ENCODE measurements at regions not wholly inside any gene's neighbourhood (a gene's known extent, or its start where the extent isn't known, plus 50 kb on each side); places are given as distances from the start of the nearest gene placed in this dataset.

DNA sequence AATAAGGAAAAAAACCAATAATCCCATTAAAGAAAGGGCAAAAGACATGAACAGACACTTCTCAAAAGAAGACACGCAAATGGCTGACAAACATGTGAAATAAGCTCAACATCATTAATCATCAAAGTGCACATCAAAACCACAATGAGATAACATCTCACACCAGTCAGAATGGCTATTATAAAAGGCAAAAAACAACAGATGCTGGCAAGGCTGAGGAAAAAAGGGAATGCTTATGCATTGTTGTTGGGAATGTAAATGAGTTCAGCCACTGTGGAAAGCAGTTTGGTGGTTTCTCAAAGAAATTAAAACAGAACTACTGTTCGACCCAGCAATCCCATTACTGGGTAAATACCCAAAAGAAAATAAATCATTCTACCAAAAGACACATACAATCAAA is 285.6 kb downstream of the NR4A2 start:
- Histone ChIP-seq H3K4me3 (ENCODE audit: low read depth, low read length) (no peak overlapping the region), H3K4me1 (ENCODE audit: control insufficient read depth, insufficient read depth, low read length) (peaks cover 9% of the 10 kb centered on the region; the same call in 1 of the 2 replicates), H3K9me3 (ENCODE audit: control insufficient read depth, insufficient read depth, low read depth, low read length) (no peaks in the 10 kb centered on the region), H3K27ac (ENCODE audit: low read depth, low read length) (no peak overlapping the region), H3K27me3 (ENCODE audit: control insufficient read depth, insufficient read depth, low read length) (no peaks in the 10 kb centered on the region), H3K9ac (ENCODE audit: low read length) (no peak overlapping the region), H3K36me3 (ENCODE audit: control insufficient read depth, insufficient read depth, low read length) (no peaks in the 10 kb centered on the region)

DNA sequence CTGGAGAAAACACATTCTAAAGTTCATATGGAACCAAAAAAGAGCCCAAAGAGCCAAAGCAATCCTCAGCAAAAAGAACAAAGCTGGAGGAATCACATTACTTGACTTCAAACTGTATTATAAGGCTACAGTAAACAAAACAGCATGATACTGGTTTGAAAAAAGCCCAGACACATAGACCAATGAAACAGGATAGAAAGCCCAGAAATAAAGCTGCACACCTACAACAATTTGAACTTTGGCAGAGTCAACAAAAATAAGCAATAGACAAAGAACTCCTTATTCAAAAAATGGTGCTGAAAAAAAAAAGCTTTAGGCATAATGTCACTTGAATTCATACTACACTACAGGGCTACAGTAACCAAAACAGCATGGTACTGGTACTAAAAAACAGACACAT is 289.6 kb downstream of the NR4A2 start:
- H3K4me3 ChIP-seq (ENCODE audit: low read depth, low read length), result no peak overlapping the region
- H3K27ac ChIP-seq (ENCODE audit: low read depth, low read length), result no peak overlapping the region
- peaks cover 11% of the 10 kb centered on the region for H3K4me1 ChIP-seq (ENCODE audit: control insufficient read depth, insufficient read depth, low read length)
- no peaks in the 10 kb centered on the region for H3K9me3 ChIP-seq (ENCODE audit: control insufficient read depth, insufficient read depth, low read depth, low read length)
- no peak overlapping the region for H3K9ac ChIP-seq (ENCODE audit: low read length)
- no peaks in the 10 kb centered on the region for H3K36me3 ChIP-seq (ENCODE audit: control insufficient read depth, insufficient read depth, low read length)
- H3K27me3 ChIP-seq (ENCODE audit: control insufficient read depth, insufficient read depth, low read length), result no peaks in the 10 kb centered on the region

DNA sequence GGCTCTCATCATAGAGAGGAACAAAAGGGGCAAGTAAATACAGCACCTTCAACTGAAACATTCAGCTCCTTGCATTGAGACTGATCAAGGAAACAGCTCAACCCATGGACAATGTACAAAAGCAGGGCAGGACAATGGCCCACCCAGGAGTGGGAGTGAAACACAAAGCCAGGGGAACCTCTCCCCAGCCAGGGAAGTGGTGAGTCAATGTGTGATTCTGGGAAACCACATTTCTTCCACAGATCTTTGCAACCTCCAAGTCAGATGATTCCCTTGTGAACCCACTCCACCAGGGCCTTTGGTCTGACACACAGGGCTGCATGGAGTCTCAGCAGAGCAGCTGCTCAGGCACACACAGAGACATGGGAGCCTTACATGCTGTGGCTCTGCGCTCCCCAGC is 294.5 kb downstream of the NR4A2 start:
- H3K4me3 ChIP-seq (ENCODE audit: low read depth, low read length), result no peak overlapping the region
- H3K36me3 ChIP-seq (ENCODE audit: control insufficient read depth, insufficient read depth, low read length), result no peaks in the 10 kb centered on the region
- no peak overlapping the region for H3K9ac ChIP-seq (ENCODE audit: low read length)
- no peaks in the 10 kb centered on the region for H3K9me3 ChIP-seq (ENCODE audit: control insufficient read depth, insufficient read depth, low read depth, low read length)
- H3K27ac ChIP-seq (ENCODE audit: low read depth, low read length), result no peak overlapping the region
- no peaks in the 10 kb centered on the region for H3K27me3 ChIP-seq (ENCODE audit: control insufficient read depth, insufficient read depth, low read length)
- peaks cover 3% of the 10 kb centered on the region; the same call in 1 of the 2 replicates for H3K4me1 ChIP-seq (ENCODE audit: control insufficient read depth, insufficient read depth, low read length)

DNA sequence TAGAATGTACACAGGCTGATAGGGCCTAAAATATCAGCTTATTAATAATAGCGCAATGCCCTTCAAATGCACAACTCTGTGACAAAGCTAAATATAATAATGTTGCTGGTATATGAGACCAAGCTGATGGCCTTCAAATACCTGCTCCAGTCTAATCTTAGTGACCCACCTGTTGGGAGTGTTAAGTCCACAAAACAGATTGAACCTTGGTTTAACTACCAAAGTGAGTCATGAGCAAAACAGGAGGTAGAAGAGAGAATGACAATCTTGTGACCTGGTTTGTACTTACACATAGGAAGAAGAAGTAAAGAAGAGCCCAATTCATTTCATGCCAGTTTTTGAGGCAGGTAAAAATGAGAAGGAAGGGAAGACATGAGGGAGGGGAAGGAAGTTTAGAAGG is 295.0 kb downstream of the NR4A2 start:
- peaks cover 3% of the 10 kb centered on the region; the same call in 1 of the 2 replicates for H3K4me1 ChIP-seq (ENCODE audit: control insufficient read depth, insufficient read depth, low read length)
- H3K36me3 ChIP-seq (ENCODE audit: control insufficient read depth, insufficient read depth, low read length), result no peaks in the 10 kb centered on the region
- H3K27ac ChIP-seq (ENCODE audit: low read depth, low read length), result no peak overlapping the region
- no peaks in the 10 kb centered on the region for H3K9me3 ChIP-seq (ENCODE audit: control insufficient read depth, insufficient read depth, low read depth, low read length)
- H3K27me3 ChIP-seq (ENCODE audit: control insufficient read depth, insufficient read depth, low read length), result no peaks in the 10 kb centered on the region
- H3K4me3 ChIP-seq (ENCODE audit: low read depth, low read length), result no peak overlapping the region
- no peak overlapping the region for H3K9ac ChIP-seq (ENCODE audit: low read length)

DNA sequence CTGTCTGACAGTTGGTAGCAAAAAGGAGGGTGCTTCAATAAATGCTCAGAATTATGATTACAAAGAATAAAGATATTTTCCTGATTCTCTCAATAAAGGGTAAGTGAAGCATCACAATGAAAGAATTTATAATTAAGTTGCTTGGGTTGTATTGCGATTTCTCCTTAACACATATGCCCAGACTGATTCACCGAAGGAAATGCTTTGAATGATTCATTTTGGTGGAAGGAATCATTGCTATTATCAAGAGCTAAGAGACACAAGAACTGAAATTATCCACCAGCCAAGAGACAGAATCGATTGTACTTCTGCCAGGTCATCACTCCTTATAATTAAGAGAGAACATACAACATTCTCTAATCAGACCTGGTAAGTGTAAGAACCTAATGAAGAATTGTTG is 301.4 kb downstream of the NR4A2 start:
- no peak overlapping the region for H3K27ac ChIP-seq (ENCODE audit: low read depth, low read length)
- H3K4me3 ChIP-seq (ENCODE audit: low read depth, low read length), result no peak overlapping the region
- no peaks in the 10 kb centered on the region; the same call in 1 of the 2 replicates for H3K4me1 ChIP-seq (ENCODE audit: control insufficient read depth, insufficient read depth, low read length)

DNA sequence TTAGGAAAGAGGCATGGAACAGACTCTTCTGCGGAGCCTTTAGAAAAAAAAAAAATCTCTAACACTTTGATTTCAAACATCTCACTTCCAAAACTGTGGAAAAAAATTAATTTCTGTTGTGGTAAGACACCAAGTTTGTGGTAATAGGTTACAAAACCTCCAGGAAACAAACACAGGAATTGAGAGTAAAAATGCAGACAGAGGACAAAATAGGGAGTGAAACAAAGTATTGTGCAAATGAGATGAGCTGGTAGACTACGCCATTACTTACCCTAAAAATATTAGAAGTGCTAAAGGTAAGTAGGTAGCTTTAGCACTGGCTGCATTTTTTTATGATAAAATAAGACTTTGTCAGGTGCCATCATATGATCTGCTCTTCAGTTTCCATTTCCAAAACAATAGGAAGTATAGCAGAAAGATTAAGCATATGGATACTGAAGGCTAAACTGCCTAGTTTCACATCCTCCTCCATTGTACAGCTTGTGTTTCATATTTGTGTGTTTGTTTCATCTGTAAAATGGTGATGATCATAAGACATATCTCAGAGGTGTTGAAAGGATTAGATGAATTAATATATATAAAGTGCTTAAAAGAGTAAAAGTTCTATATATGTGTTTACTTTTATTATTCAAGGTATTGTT is 309.2 kb downstream of the NR4A2 start:
- H3K36me3 ChIP-seq (ENCODE audit: control insufficient read depth, insufficient read depth, low read length), result no peaks in the 10 kb centered on the region
- no peaks in the 10 kb centered on the region for H3K27me3 ChIP-seq (ENCODE audit: control insufficient read depth, insufficient read depth, low read length)
- H3K9me3 ChIP-seq (ENCODE audit: control insufficient read depth, insufficient read depth, low read depth, low read length), result no peaks in the 10 kb centered on the region
- no peak overlapping the region for H3K4me3 ChIP-seq (ENCODE audit: low read depth, low read length)
- peaks cover 9% of the 10 kb centered on the region for H3K4me1 ChIP-seq (ENCODE audit: control insufficient read depth, insufficient read depth, low read length)
- no peak overlapping the region for H3K9ac ChIP-seq (ENCODE audit: low read length)
- no peak overlapping the region for H3K27ac ChIP-seq (ENCODE audit: low read depth, low read length)

More for the DNA sequence above, 301.4 kb downstream of the NR4A2 start:
- no peaks in the 10 kb centered on the region for H3K27me3 ChIP-seq (ENCODE audit: control insufficient read depth, insufficient read depth, low read length)
- no peak overlapping the region for H3K9ac ChIP-seq (ENCODE audit: low read length)
- H3K9me3 ChIP-seq (ENCODE audit: control insufficient read depth, insufficient read depth, low read depth, low read length), result no peaks in the 10 kb centered on the region
- no peaks in the 10 kb centered on the region for H3K36me3 ChIP-seq (ENCODE audit: control insufficient read depth, insufficient read depth, low read length)

DNA sequence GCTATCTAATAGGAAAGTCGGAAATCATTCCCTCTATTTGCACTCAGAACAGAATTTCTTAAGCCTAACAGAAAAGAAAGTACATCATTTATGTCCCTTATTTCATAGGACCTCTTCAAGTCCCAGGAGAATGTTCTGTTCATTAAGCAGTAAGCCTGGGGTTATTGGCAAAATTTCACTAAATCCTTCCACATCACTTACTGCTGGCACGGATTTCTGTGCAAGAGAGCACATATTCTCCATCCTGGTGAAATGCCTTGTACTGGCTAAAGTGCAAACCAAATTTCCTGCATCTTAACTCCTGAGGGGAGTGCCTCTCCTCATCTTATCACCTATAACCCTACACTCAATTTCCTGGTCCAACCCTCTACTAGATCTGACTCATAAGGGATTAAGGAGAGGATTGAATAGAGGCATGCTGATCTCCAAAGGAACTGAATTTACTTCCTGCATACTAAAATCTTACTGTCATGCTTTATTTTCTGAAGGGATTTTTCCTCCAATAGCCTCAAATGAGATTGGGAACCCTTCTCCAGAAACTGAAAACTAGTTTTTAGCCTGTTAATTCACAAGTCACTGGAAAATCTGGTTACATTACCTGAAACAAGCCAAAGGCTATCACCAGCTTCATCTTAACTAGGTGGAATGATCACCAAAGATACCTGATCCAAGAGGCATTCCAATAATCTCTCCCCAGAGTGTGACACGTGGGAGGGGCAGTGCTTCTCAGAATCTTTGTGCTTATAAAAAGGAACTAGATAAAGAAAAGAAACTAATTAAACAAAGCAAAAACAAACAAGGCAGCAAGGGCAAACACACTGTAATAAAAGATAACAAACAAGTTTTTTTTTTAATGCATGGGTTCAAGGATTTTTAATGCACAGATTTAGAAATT is 311.1 kb downstream of the NR4A2 start:
- no peak overlapping the region for H3K4me3 ChIP-seq (ENCODE audit: low read depth, low read length)
- peaks cover 9% of the 10 kb centered on the region for H3K4me1 ChIP-seq (ENCODE audit: control insufficient read depth, insufficient read depth, low read length)
- no peaks in the 10 kb centered on the region for H3K36me3 ChIP-seq (ENCODE audit: control insufficient read depth, insufficient read depth, low read length)
- H3K9ac ChIP-seq (ENCODE audit: low read length), result no peak overlapping the region
- no peak overlapping the region for H3K27ac ChIP-seq (ENCODE audit: low read depth, low read length)
- H3K9me3 ChIP-seq (ENCODE audit: control insufficient read depth, insufficient read depth, low read depth, low read length), result no peaks in the 10 kb centered on the region
- H3K27me3 ChIP-seq (ENCODE audit: control insufficient read depth, insufficient read depth, low read length), result no peaks in the 10 kb centered on the region

DNA sequence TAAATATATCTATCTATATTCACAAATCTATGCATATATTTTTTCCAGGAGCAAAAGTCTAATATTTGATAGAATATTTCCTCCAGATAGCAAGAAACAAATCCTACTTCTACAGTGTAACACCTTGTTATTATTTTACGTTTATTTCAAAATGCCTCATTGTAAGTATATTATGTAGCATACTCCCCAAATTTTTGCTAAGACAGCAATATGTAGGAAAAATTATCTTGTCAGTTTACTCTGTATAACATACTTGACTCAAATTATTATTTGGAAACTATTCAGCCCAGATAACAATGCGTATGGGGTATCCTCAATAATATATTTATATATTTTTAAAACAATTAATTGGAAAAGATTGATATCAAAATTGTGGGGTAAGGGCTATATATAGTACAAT is 313.2 kb downstream of the NR4A2 start:
- Histone ChIP-seq H3K4me1 (ENCODE audit: control insufficient read depth, insufficient read depth, low read length) (peaks cover 9% of the 10 kb centered on the region), H3K4me3 (ENCODE audit: low read depth, low read length) (no peak overlapping the region), H3K9ac (ENCODE audit: low read length) (no peak overlapping the region), H3K27ac (ENCODE audit: low read depth, low read length) (no peak overlapping the region), H3K27me3 (ENCODE audit: control insufficient read depth, insufficient read depth, low read length) (no peaks in the 10 kb centered on the region), H3K36me3 (ENCODE audit: control insufficient read depth, insufficient read depth, low read length) (no peaks in the 10 kb centered on the region), H3K9me3 (ENCODE audit: control insufficient read depth, insufficient read depth, low read depth, low read length) (no peaks in the 10 kb centered on the region)

DNA sequence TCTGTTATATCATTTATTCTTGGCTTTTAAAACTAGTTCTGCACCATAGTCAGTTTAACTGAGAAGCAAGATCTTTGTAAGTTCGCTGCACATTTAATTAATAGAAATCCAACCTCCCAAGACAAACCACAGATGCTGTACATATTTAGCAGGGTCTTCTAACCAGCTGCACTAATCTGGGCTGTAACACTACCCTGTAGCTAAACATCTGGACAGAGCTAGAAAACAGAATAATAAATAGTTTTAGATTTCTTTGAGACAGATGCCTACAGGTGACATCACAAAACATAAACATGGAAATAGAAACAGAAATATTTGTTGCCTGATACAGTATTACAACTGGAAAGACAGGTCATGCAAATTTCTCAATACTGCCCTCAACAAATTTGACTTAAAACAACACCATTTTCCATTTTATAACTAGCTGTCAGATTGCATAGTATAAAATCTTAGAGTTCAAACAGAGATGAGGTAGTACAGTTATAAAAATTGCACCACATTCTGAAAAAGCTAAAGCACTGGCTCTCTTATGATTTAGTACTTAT is 315.1 kb downstream of the NR4A2 start:
- Histone ChIP-seq H3K27me3 (ENCODE audit: control insufficient read depth, insufficient read depth, low read length) (no peaks in the 10 kb centered on the region), H3K9ac (ENCODE audit: low read length) (no peak overlapping the region), H3K27ac (ENCODE audit: low read depth, low read length) (no peak overlapping the region)

DNA sequence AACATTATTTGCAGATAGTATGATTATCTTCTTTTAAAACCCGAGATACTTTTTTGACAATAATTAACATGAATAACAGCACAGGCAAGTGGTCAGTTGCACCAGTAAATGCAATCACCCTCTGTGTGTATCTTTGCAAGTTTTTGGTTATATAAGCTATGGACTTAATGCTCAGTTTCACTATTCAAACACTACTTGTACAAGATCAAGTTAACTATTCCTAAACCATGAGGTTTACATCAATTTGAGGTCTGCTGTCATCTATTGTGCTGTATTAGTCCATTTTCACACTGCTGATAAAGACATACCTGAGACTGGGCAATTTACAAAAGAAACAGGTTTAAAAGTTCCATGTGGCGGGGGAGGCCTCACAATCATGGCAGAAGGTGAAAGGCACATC is 323.2 kb downstream of the NR4A2 start:
- Histone ChIP-seq H3K4me1 (ENCODE audit: control insufficient read depth, insufficient read depth, low read length) (no peaks in the 10 kb centered on the region), H3K9me3 (ENCODE audit: control insufficient read depth, insufficient read depth, low read depth, low read length) (peaks cover 13% of the 10 kb centered on the region), H3K36me3 (ENCODE audit: control insufficient read depth, insufficient read depth, low read length) (no peaks in the 10 kb centered on the region), H3K27ac (ENCODE audit: low read depth, low read length) (no peak overlapping the region), H3K9ac (ENCODE audit: low read length) (no peak overlapping the region), H3K4me3 (ENCODE audit: low read depth, low read length) (no peak overlapping the region), H3K27me3 (ENCODE audit: control insufficient read depth, insufficient read depth, low read length) (no peaks in the 10 kb centered on the region)

More for the DNA sequence above, 315.1 kb downstream of the NR4A2 start:
- no peak overlapping the region for H3K4me3 ChIP-seq (ENCODE audit: low read depth, low read length)
- no peaks in the 10 kb centered on the region for H3K36me3 ChIP-seq (ENCODE audit: control insufficient read depth, insufficient read depth, low read length)
- peaks cover 9% of the 10 kb centered on the region for H3K4me1 ChIP-seq (ENCODE audit: control insufficient read depth, insufficient read depth, low read length)
- H3K9me3 ChIP-seq (ENCODE audit: control insufficient read depth, insufficient read depth, low read depth, low read length), result no peaks in the 10 kb centered on the region
